ENCODE measurements at regions not wholly inside any gene's neighbourhood (a gene's known extent, or its start where the extent isn't known, plus 50 kb on each side); places are given as distances from the start of the nearest gene placed in this dataset.

GRCh38 chr16:72523087-72523486, 351.1 kb upstream of the PMFBP1 start:
- Histone ChIP-seq H3F3A (ENCODE audit: insufficient read depth, low read length, poor library complexity, severe bottlenecking) (no peaks in the 10 kb centered on the region), H3K27ac (ENCODE audit: low read length) (no peak overlapping the region), H3K4me2 (ENCODE audit: low read length) (no peak overlapping the region), H3K9me2 (ENCODE audit: insufficient read depth, low read length) (no peaks in the 10 kb centered on the region), H3K79me2 (replicated peaks; ENCODE audit: insufficient read depth, low read length) (no peaks in the 10 kb centered on the region), H2AFZ (ENCODE audit: low read depth, low read length) (no peak overlapping the region), H3K27me3 (ENCODE audit: insufficient read depth, low read depth, low read length) (no peaks in the 10 kb centered on the region), H3K9me3 (ENCODE audit: low read length) (no peaks in the 10 kb centered on the region), H3K9ac (ENCODE audit: low read length) (no peak overlapping the region), H3K36me3 (ENCODE audit: insufficient read depth, low read length) (no peaks in the 10 kb centered on the region), H4K20me1 (ENCODE audit: insufficient read depth) (no peaks in the 10 kb centered on the region), H3K4me3 (ENCODE audit: low read length) (no peak overlapping the region)
- no peak for TF ChIP-seq EP300 (conservative IDR thresholded peaks at IDR 0.05; ENCODE audit: poor library complexity, severe bottlenecking)
- TF ChIP-seq POLR2AphosphoS5 (IDR thresholded peaks at IDR 0.05): no peak
- TF ChIP-seq TAF1 (IDR thresholded peaks at IDR 0.05; ENCODE audit: low read depth): no peak

GRCh38 chr16:72517154-72517553, 345.2 kb upstream of the PMFBP1 start:
- H3K9me3 ChIP-seq (ENCODE audit: low read length): no peaks in the 10 kb centered on the region
- no peaks in the 10 kb centered on the region for H3K9me2 ChIP-seq (ENCODE audit: insufficient read depth, low read length)
- H3F3A ChIP-seq (ENCODE audit: insufficient read depth, low read length, poor library complexity, severe bottlenecking): no peaks in the 10 kb centered on the region
- H3K27ac ChIP-seq (ENCODE audit: low read length): no peak overlapping the region
- no peak overlapping the region for H3K4me2 ChIP-seq (ENCODE audit: low read length)
- no peaks in the 10 kb centered on the region for H3K79me2 ChIP-seq (replicated peaks; ENCODE audit: insufficient read depth, low read length)
- no peaks in the 10 kb centered on the region for H3K27me3 ChIP-seq (ENCODE audit: insufficient read depth, low read depth, low read length)
- no peak overlapping the region for H3K4me3 ChIP-seq (ENCODE audit: low read length)
- H4K20me1 ChIP-seq (ENCODE audit: insufficient read depth): no peaks in the 10 kb centered on the region
- H3K9ac ChIP-seq (ENCODE audit: low read length): no peak overlapping the region
- no peak for TF ChIP-seq EP300 (conservative IDR thresholded peaks at IDR 0.05; ENCODE audit: poor library complexity, severe bottlenecking)
- no peak for TF ChIP-seq EZH2 (IDR thresholded peaks at IDR 0.05; ENCODE audit: borderline replicate concordance, insufficient read depth, low read length, poor library complexity, severe bottlenecking)
- TF ChIP-seq CTCF (IDR thresholded peaks at IDR 0.05; ENCODE audit: poor library complexity, severe bottlenecking): no peak
- H2AFZ ChIP-seq (ENCODE audit: low read depth, low read length): no peak overlapping the region
- no peaks in the 10 kb centered on the region for H3K36me3 ChIP-seq (ENCODE audit: insufficient read depth, low read length)

- H3K27me3 ChIP-seq (ENCODE audit: insufficient read depth, low read depth, low read length): no peaks in the 10 kb centered on the region
- H3K27ac ChIP-seq (ENCODE audit: low read length): no peak overlapping the region
- no peaks in the 10 kb centered on the region for H3K9me2 ChIP-seq (ENCODE audit: insufficient read depth, low read length)
- H3K9ac ChIP-seq (ENCODE audit: low read length): no peak overlapping the region
- H3F3A ChIP-seq (ENCODE audit: insufficient read depth, low read length, poor library complexity, severe bottlenecking): no peaks in the 10 kb centered on the region
- no peak for TF ChIP-seq REST (IDR thresholded peaks at IDR 0.05; ENCODE audit: borderline replicate concordance)
- no peak for TF ChIP-seq EP300 (conservative IDR thresholded peaks at IDR 0.05; ENCODE audit: poor library complexity, severe bottlenecking)
- no peak for TF ChIP-seq TAF1 (IDR thresholded peaks at IDR 0.05; ENCODE audit: low read depth)
- no peak for TF ChIP-seq POLR2AphosphoS5 (IDR thresholded peaks at IDR 0.05)
- no peak for TF ChIP-seq CTCF (IDR thresholded peaks at IDR 0.05; ENCODE audit: poor library complexity, severe bottlenecking)
- no peak for TF ChIP-seq SMC3 (conservative IDR thresholded peaks at IDR 0.05; ENCODE audit: poor library complexity)
- H3K79me2 ChIP-seq (replicated peaks; ENCODE audit: insufficient read depth, low read length): no peaks in the 10 kb centered on the region
- H3K4me2 ChIP-seq (ENCODE audit: low read length): no peak overlapping the region
- H3K9me3 ChIP-seq (ENCODE audit: low read length): no peaks in the 10 kb centered on the region
- H4K20me1 ChIP-seq (ENCODE audit: insufficient read depth): no peaks in the 10 kb centered on the region
- H3K36me3 ChIP-seq (ENCODE audit: insufficient read depth, low read length): no peaks in the 10 kb centered on the region
- H2AFZ ChIP-seq (ENCODE audit: low read depth, low read length): no peak overlapping the region
- no peak overlapping the region for H3K4me3 ChIP-seq (ENCODE audit: low read length)
Observed at GRCh38 chr16:72511171-72511570, 339.2 kb upstream of the PMFBP1 start.
